Fibroblast of lung (primary cell): ENCODE measurements at regions not wholly inside any gene's neighbourhood (a gene's known extent, or its start where the extent isn't known, plus 50 kb on each side); places are given as distances from the start of the nearest gene placed in this dataset.

Experiments
- DNase-seq, 2 donors: peaks; one replicate each; pipeline versions ENCODE4 v3.0.0 to v3.0.0-alpha.2; 2010; ENCODE audit warnings: low read depth in 2 of 2
- H2AFZ ChIP-seq: 2 replicates; pipeline ENCODE4 v1.5.1; 2012; ENCODE audit warnings: low read length, control low read depth, inconsistent platforms
- H3K27ac ChIP-seq: 2 replicates; pipeline ENCODE4 v1.5.1; 2011; ENCODE audit warnings: low read length, control low read depth; ENCODE audit not compliant: insufficient read depth
- H3K27me3 ChIP-seq: 2 replicates; pipeline ENCODE4 v1.5.1; 2011; ENCODE audit warnings: mild to moderate bottlenecking, low read length; ENCODE audit not compliant: control insufficient read depth, insufficient read depth
- H3K36me3 ChIP-seq: 2 replicates; pipeline ENCODE4 v1.5.1; 2011; ENCODE audit warnings: low read length; ENCODE audit not compliant: control insufficient read depth, insufficient read depth
- H3K4me1 ChIP-seq: 2 replicates; pipeline ENCODE4 v1.5.1; 2011; ENCODE audit warnings: low read length; ENCODE audit not compliant: control insufficient read depth, insufficient read depth; ENCODE audit errors: extremely low read depth
- H3K4me2 ChIP-seq: 2 replicates; pipeline ENCODE4 v1.5.1; 2011; ENCODE audit warnings: low read length, control low read depth; ENCODE audit not compliant: insufficient read depth; ENCODE audit errors: extremely low read depth
- H3K4me3 ChIP-seq, 4 experiments: fragments of 200-600 bp in 1 of 4; sonication (generic) in 1 of 4; replicated peaks in 1 of 4; 2 replicates each; pipeline ENCODE4 v1.5.1; 2011 to 2016; ENCODE audit warnings: low read length in 4 of 4, low read depth in 3 of 4, mild to moderate bottlenecking in 3 of 4, control low read depth in 2 of 4, inconsistent platforms in 1 of 4, mixed read lengths in 1 of 4; ENCODE audit not compliant: insufficient read depth in 1 of 4; ENCODE audit errors: control extremely low read depth in 1 of 4
- H3K79me2 ChIP-seq: 2 replicates; pipeline ENCODE4 v1.5.1; 2012; ENCODE audit warnings: mild to moderate bottlenecking, low read length, inconsistent platforms; ENCODE audit not compliant: control insufficient read depth, insufficient read depth
- H3K9ac ChIP-seq: 2 replicates; pipeline ENCODE4 v1.5.1; 2011; ENCODE audit warnings: mild to moderate bottlenecking, low read length, control low read depth; ENCODE audit not compliant: insufficient read depth
- H3K9me3 ChIP-seq: 2 replicates; pipeline ENCODE4 v1.5.1; 2012; ENCODE audit warnings: low read depth, low read length; ENCODE audit not compliant: control insufficient read depth, insufficient read depth
- H4K20me1 ChIP-seq: 2 replicates; pipeline ENCODE4 v1.5.1; 2011; ENCODE audit warnings: low read length; ENCODE audit not compliant: control insufficient read depth, insufficient read depth; ENCODE audit errors: extremely low read depth
- CTCF ChIP-seq, 2 donors: IDR thresholded peaks in 1 of 2; conservative IDR thresholded peaks in 1 of 2; 1 replicate in 1 of 2; 2 replicates in 1 of 2; pipeline ENCODE4 v1.5.1; 2011 to 2012; ENCODE audit warnings: low read length in 2 of 2, control low read depth in 1 of 2, inconsistent platforms in 1 of 2, low read depth in 1 of 2, mild to moderate bottlenecking in 1 of 2
- EZH2 ChIP-seq: IDR thresholded peaks from 2 replicates; pipeline ENCODE4 v1.5.1; 2012; ENCODE audit warnings: low read length, control low read depth, mild to moderate bottlenecking; ENCODE audit errors: missing control alignments

GRCh38 chr6:74250161-74250818 lies 554.3 kb downstream of the CD109 start:
- no peak overlapping the region for H3K4me2 ChIP-seq
- no peak for TF ChIP-seq CTCF (conservative IDR thresholded peaks at IDR 0.05 in 1 of 2, IDR thresholded peaks at IDR 0.05 in 1 of 2; ENCODE audit: low read depth in 1 of 2, low read length in 2 of 2)
- TF ChIP-seq EZH2 = no peak
- H4K20me1 ChIP-seq = no peaks in the 10 kb centered on the region
- H3K36me3 ChIP-seq = no peaks in the 10 kb centered on the region
- H3K4me1 ChIP-seq = peaks cover 3% of the 10 kb centered on the region
- no peaks in the 10 kb centered on the region for H3K79me2 ChIP-seq
- no peak overlapping the region for H3K9ac ChIP-seq
- no peaks in the 10 kb centered on the region for H3K27me3 ChIP-seq
- no peak overlapping the region for H3K4me3 ChIP-seq
- peak; percentile 45 to 69 for DNase-seq
- no peak overlapping the region for H2AFZ ChIP-seq
- H3K9me3 ChIP-seq = no peaks in the 10 kb centered on the region
- H3K27ac ChIP-seq = peak overlapping the region; percentile 50

- no peak for TF ChIP-seq EZH2
- peak; percentile 83 to 84 for DNase-seq
- Histone ChIP-seq H3K4me1 (peaks cover 3% of the 10 kb centered on the region), H3K36me3 (no peaks in the 10 kb centered on the region), H2AFZ (no peak overlapping the region), H4K20me1 (no peaks in the 10 kb centered on the region), H3K4me3 (no peak overlapping the region), H3K27me3 (no peaks in the 10 kb centered on the region), H3K79me2 (no peaks in the 10 kb centered on the region), H3K9ac (no peak overlapping the region), H3K27ac (peak overlapping the region; percentile 59), H3K4me2 (no peak overlapping the region), H3K9me3 (no peaks in the 10 kb centered on the region)
Observed at GRCh38 chr6:74249658-74250057, 553.7 kb downstream of the CD109 start.

DNA sequence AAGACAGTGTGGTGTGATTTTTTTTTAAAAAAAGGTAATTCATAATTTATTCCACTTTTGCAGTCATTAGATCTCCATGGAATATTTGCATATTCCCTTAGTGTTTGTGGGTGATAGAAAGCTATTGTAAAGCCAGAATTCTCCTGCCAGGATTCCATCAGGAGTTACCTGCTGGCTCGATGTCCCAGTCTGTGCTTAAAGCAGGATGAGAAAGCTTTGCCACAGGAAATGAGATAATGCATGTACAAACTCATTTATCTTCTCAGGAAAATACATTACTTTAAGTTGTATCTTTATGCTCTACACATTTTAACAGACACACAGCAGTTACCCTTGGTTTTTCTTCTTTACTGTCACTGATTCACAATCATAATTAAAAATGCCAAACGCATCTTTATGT lies 553.0 kb downstream of the CD109 start:
- Histone ChIP-seq H3K4me3 (no peak overlapping the region), H3K4me1 (peaks cover 3% of the 10 kb centered on the region), H3K9ac (no peak overlapping the region), H3K4me2 (no peak overlapping the region), H3K27ac (peak overlapping the region; percentile 59), H3K27me3 (no peaks in the 10 kb centered on the region), H3K36me3 (no peaks in the 10 kb centered on the region), H3K9me3 (no peaks in the 10 kb centered on the region), H2AFZ (no peak overlapping the region), H3K79me2 (no peaks in the 10 kb centered on the region), H4K20me1 (no peaks in the 10 kb centered on the region)
- TF ChIP-seq CTCF (conservative IDR thresholded peaks at IDR 0.05 in 1 of 2, IDR thresholded peaks at IDR 0.05 in 1 of 2; ENCODE audit: low read depth in 1 of 2, low read length in 2 of 2) (no peak), EZH2 (no peak)
- DNase-seq = peak in 1 of 2 donors; percentile 20
